Hepatocyte (in vitro differentiated cells): ENCODE measurements at regions not wholly inside any gene's neighbourhood (a gene's known extent, or its start where the extent isn't known, plus 50 kb on each side); places are given as distances from the start of the nearest gene placed in this dataset.
A peak's percentile ranks its signal among the peaks of the same experiment; 100 is the strongest.

Source experiments
- DNase-seq: peaks from one replicate; pipeline ENCODE4 v3.0.0-alpha.2; 2016; ENCODE audit warnings: low spot score
- H2AFZ ChIP-seq: fragments of 200-600 bp; sonication (generic); 2 replicates; pipeline ENCODE4 v1.6.0; 2016; ENCODE audit warnings: antibody characterized with exemption, mild to moderate bottlenecking
- H3K27ac ChIP-seq: fragments of 200-600 bp; sonication (generic); 2 replicates; pipeline ENCODE4 v1.5.1; 2016; ENCODE audit warnings: mild to moderate bottlenecking
- H3K27me3 ChIP-seq: fragments of 200-600 bp; sonication (generic); 2 replicates; pipeline ENCODE4 v1.6.1; 2016
- H3K36me3 ChIP-seq: fragments of 200-600 bp; sonication (generic); replicated peaks from 2 replicates; pipeline ENCODE4 v1.5.1; 2016; ENCODE audit warnings: low read depth; ENCODE audit not compliant: insufficient read depth
- H3K4me1 ChIP-seq: fragments of 200-600 bp; sonication (generic); 2 replicates; pipeline ENCODE4 v1.5.1; 2016; ENCODE audit warnings: mild to moderate bottlenecking, moderate library complexity; ENCODE audit not compliant: insufficient read depth
- H3K4me2 ChIP-seq: fragments of 200-600 bp; sonication (generic); 2 replicates; pipeline ENCODE4 v1.6.0; 2016
- H3K4me3 ChIP-seq: fragments of 200-600 bp; sonication (generic); 2 replicates; pipeline ENCODE4 v1.5.1; 2016; ENCODE audit warnings: mild to moderate bottlenecking
- H3K79me2 ChIP-seq: fragments of 200-600 bp; sonication (generic); 2 replicates; pipeline ENCODE4 v1.6.0; 2017; ENCODE audit warnings: mild to moderate bottlenecking
- H3K9me2 ChIP-seq: fragments of 200-600 bp; sonication (generic); replicated peaks from 2 replicates; pipeline ENCODE4 v1.6.0; 2017; ENCODE audit warnings: mild to moderate bottlenecking; ENCODE audit not compliant: insufficient read depth
- H3K9me3 ChIP-seq: fragments of 200-600 bp; sonication (generic); 2 replicates; pipeline ENCODE4 v1.5.1; 2016; ENCODE audit warnings: low read depth, mild to moderate bottlenecking
- H4K20me1 ChIP-seq: fragments of 200-600 bp; sonication (generic); 2 replicates; pipeline ENCODE4 v1.6.0; 2016; ENCODE audit warnings: mild to moderate bottlenecking; ENCODE audit not compliant: insufficient read depth, poor library complexity, severe bottlenecking
- CTCF ChIP-seq: fragments of 200-600 bp; sonication (generic); IDR thresholded peaks from 2 replicates; pipeline ENCODE4 v1.5.1; 2016; ENCODE audit warnings: antibody characterized with exemption, mild to moderate bottlenecking; ENCODE audit not compliant: poor library complexity
- EZH2 ChIP-seq: fragments of 200-600 bp; sonication (generic); IDR thresholded peaks from 2 replicates; pipeline ENCODE4 v1.6.1; 2016; ENCODE audit warnings: antibody characterized with exemption, mild to moderate bottlenecking, borderline replicate concordance
- EZH2phosphoT487 ChIP-seq: fragments of 200-600 bp; sonication (generic); IDR thresholded peaks from one replicate; pipeline ENCODE4 v1.6.1; 2018; ENCODE audit warnings: antibody characterized with exemption, mild to moderate bottlenecking, low read depth, moderate library complexity; ENCODE audit not compliant: unreplicated experiment, severe bottlenecking
- WGBS: methylation state at CpG from one replicate; pipeline ENCODE4 v1.1.6; 2016; ENCODE audit warnings: low lambda C conversion rate; ENCODE audit errors: missing lambda C conversion rate; 5-methylcytosine and 5-hydroxymethylcytosine counted together

DNA sequence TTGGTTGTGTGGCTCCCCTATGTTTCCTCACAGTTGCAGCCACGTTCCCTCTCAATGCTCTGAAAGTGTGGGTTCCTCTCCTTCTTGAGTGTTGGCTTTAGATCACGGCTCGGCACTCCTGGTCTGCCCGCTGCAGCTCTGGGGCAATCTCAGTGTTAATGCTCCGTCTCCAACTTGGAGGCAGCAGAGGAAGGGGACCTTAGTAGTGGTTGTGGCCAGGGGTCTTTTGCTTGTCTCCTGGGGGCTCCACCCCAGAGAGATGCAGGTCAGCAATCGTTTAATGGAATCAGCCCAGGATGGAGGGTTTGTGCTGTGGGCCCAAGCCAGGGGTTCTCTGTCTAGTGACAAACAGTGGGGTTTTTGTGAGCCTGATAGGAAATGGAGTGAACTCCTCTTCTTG lies 849.4 kb upstream of the DIAPH2 start:
- Histone ChIP-seq H3K27me3 (no peaks in the 10 kb centered on the region), H3K9me3 (no peaks in the 10 kb centered on the region), H2AFZ (no peak overlapping the region), H3K4me1 (no peaks in the 10 kb centered on the region), H3K36me3 (no peaks in the 10 kb centered on the region), H3K4me2 (no peak overlapping the region), H3K4me3 (no peak overlapping the region), H3K9me2 (no peaks in the 10 kb centered on the region), H4K20me1 (no peaks in the 10 kb centered on the region), H3K79me2 (no peaks in the 10 kb centered on the region), H3K27ac (no peak overlapping the region)
- no peak for TF ChIP-seq EZH2
- no peak for TF ChIP-seq CTCF
- TF ChIP-seq EZH2phosphoT487: no peak
- WGBS: 88% methylated on average over 6 of the region's 6 CpGs
- no peak for DNase-seq

GRCh38 chrX:95836517-95836916 lies 848.1 kb upstream of the DIAPH2 start:
- no peaks in the 10 kb centered on the region for H3K4me1 ChIP-seq
- TF ChIP-seq EZH2phosphoT487: no peak
- TF ChIP-seq EZH2: no peak
- no peak for TF ChIP-seq CTCF
- no peak for DNase-seq
- no peak overlapping the region for H3K27ac ChIP-seq
- no peak overlapping the region for H3K4me2 ChIP-seq
- H4K20me1 ChIP-seq: no peaks in the 10 kb centered on the region
- no peaks in the 10 kb centered on the region for H3K9me3 ChIP-seq
- H2AFZ ChIP-seq: no peak overlapping the region
- H3K79me2 ChIP-seq: no peaks in the 10 kb centered on the region
- H3K36me3 ChIP-seq: no peaks in the 10 kb centered on the region
- no peaks in the 10 kb centered on the region for H3K9me2 ChIP-seq
- H3K27me3 ChIP-seq: no peaks in the 10 kb centered on the region
- WGBS: 94% methylated on average over 1 of the region's 1 CpG
- no peak overlapping the region for H3K4me3 ChIP-seq

DNA sequence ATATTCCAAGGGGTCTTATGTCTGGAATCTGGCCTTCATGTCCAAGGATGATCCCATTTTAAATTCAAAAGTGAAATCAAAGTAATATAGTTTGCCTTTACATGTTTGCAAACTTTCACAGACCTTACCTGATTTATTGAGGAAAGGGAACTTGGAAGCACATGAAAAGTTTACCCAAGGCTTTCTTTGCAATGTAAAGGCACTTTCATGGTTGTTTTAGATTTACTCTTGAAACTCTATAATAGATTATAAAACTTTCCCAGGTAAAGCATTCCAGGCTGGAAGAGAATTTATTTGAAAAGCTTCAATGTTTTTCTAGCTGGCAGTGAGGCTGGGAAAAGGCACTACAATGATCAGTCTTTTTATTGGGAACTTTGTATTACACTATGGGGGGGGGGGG lies 842.8 kb upstream of the DIAPH2 start:
- Histone ChIP-seq H3K4me3 (no peak overlapping the region), H3K9me2 (no peaks in the 10 kb centered on the region), H3K79me2 (no peaks in the 10 kb centered on the region), H3K4me1 (no peaks in the 10 kb centered on the region), H3K27me3 (no peaks in the 10 kb centered on the region), H2AFZ (no peak overlapping the region), H3K4me2 (no peak overlapping the region), H4K20me1 (no peaks in the 10 kb centered on the region), H3K9me3 (no peaks in the 10 kb centered on the region), H3K36me3 (no peaks in the 10 kb centered on the region), H3K27ac (no peak overlapping the region)
- TF ChIP-seq EZH2phosphoT487 (peak; percentile 90), CTCF (no peak), EZH2 (no peak)
- no peak for DNase-seq

GRCh38 chrX:95860127-95860526 lies 824.5 kb upstream of the DIAPH2 start:
- no peak overlapping the region for H2AFZ ChIP-seq
- H3K4me2 ChIP-seq: no peak overlapping the region
- no peak overlapping the region for H3K27ac ChIP-seq
- no peaks in the 10 kb centered on the region for H3K4me1 ChIP-seq
- H3K36me3 ChIP-seq: no peaks in the 10 kb centered on the region
- WGBS: 86% methylated on average over 1 of the region's 1 CpG
- H3K9me2 ChIP-seq: no peaks in the 10 kb centered on the region
- no peak for DNase-seq
- TF ChIP-seq EZH2phosphoT487 (no peak), CTCF (no peak)
- no peak overlapping the region for H3K4me3 ChIP-seq
- no peaks in the 10 kb centered on the region for H3K79me2 ChIP-seq
- no peaks in the 10 kb centered on the region for H4K20me1 ChIP-seq
- H3K9me3 ChIP-seq: no peaks in the 10 kb centered on the region
- H3K27me3 ChIP-seq: no peaks in the 10 kb centered on the region
